ENCODE measurements at regions not wholly inside any gene's neighbourhood (a gene's known extent, or its start where the extent isn't known, plus 50 kb on each side); places are given as distances from the start of the nearest gene placed in this dataset.
"Not testable (repeated sequence)": the region's sequence is repeated elsewhere in the genome, so short reads cannot be mapped to it uniquely, and the experiment has no call there.

DNA sequence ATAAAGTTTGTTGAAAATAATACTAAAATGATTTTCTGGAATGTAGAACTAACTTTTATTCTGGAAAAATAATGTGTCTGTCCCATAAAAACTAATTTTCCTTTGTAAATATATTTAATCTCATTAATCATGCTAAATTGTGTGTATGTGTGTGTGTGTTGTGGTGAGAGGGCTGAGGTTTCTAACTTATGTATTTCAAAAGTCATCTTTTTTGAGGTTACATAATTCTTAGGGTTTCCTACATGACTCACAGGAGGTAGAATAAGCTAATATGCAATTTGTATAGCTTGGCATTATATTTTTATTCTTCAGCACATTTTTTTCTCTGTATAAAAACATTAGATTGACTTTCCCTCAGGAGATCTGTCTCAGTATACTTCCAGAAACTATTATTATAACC lies 64.1 kb upstream of the CLVS2 start:
- DNase-seq (ENCODE audit: low read depth, low spot score), result no peak
- intact Hi-C loops (cut with micrococcal nuclease; ENCODE audit: unreplicated experiment) (no loop called here), in situ Hi-C loops (cut with HindIII; ENCODE audit: low pct_unique_long_range_greater_than_20kb, low sequenced_read_pairs) (no loop called here)
- no peak for TF ChIP-seq SIN3A (IDR thresholded peaks at IDR 0.05; ENCODE audit: borderline replicate concordance, insufficient read depth, low read depth, low read length)
- TF ChIP-seq, protein P1, sequence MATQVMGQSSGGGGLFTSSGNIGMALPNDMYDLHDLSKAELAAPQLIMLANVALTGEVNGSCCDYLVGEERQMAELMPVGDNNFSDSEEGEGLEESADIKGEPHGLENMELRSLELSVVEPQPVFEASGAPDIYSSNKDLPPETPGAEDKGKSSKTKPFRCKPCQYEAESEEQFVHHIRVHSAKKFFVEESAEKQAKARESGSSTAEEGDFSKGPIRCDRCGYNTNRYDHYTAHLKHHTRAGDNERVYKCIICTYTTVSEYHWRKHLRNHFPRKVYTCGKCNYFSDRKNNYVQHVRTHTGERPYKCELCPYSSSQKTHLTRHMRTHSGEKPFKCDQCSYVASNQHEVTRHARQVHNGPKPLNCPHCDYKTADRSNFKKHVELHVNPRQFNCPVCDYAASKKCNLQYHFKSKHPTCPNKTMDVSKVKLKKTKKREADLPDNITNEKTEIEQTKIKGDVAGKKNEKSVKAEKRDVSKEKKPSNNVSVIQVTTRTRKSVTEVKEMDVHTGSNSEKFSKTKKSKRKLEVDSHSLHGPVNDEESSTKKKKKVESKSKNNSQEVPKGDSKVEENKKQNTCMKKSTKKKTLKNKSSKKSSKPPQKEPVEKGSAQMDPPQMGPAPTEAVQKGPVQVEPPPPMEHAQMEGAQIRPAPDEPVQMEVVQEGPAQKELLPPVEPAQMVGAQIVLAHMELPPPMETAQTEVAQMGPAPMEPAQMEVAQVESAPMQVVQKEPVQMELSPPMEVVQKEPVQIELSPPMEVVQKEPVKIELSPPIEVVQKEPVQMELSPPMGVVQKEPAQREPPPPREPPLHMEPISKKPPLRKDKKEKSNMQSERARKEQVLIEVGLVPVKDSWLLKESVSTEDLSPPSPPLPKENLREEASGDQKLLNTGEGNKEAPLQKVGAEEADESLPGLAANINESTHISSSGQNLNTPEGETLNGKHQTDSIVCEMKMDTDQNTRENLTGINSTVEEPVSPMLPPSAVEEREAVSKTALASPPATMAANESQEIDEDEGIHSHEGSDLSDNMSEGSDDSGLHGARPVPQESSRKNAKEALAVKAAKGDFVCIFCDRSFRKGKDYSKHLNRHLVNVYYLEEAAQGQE (IDR thresholded peaks at IDR 0.05; ENCODE audit: insufficient read depth in 1 of 2, low read depth in 2 of 2, low read length in 1 of 2), result no peak
- TF ChIP-seq, protein P2, sequence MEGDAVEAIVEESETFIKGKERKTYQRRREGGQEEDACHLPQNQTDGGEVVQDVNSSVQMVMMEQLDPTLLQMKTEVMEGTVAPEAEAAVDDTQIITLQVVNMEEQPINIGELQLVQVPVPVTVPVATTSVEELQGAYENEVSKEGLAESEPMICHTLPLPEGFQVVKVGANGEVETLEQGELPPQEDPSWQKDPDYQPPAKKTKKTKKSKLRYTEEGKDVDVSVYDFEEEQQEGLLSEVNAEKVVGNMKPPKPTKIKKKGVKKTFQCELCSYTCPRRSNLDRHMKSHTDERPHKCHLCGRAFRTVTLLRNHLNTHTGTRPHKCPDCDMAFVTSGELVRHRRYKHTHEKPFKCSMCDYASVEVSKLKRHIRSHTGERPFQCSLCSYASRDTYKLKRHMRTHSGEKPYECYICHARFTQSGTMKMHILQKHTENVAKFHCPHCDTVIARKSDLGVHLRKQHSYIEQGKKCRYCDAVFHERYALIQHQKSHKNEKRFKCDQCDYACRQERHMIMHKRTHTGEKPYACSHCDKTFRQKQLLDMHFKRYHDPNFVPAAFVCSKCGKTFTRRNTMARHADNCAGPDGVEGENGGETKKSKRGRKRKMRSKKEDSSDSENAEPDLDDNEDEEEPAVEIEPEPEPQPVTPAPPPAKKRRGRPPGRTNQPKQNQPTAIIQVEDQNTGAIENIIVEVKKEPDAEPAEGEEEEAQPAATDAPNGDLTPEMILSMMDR (IDR thresholded peaks at IDR 0.05), result no peak
- TF ChIP-seq TCF7L2 (IDR thresholded peaks at IDR 0.05; ENCODE audit: low read depth, low read length), result no peak
- no peak for TF ChIP-seq POLR2AphosphoS5 (IDR thresholded peaks at IDR 0.05; ENCODE audit: low read depth, low read length)
- H3K4me3 ChIP-seq (ENCODE audit: low read depth in 2 of 2, low read length in 2 of 2), result no peak overlapping the region
- no peak for ATAC-seq
- no peaks in the 10 kb centered on the region for H3K36me3 ChIP-seq (ENCODE audit: control insufficient read depth, insufficient read depth, low read length)
- BruUV-seq (replicated peaks), result no TSS peak
- H3K9me3 ChIP-seq (ENCODE audit: control insufficient read depth, insufficient read depth, low read depth, low read length), result no peaks in the 10 kb centered on the region
- no peaks in the 10 kb centered on the region for H3K4me1 ChIP-seq (ENCODE audit: control insufficient read depth, insufficient read depth, low read length)
- H3K27ac ChIP-seq (ENCODE audit: low read length), result no peak overlapping the region
- H3K27me3 ChIP-seq (ENCODE audit: control insufficient read depth, insufficient read depth, low read length), result no peaks in the 10 kb centered on the region
- POLR2A ChIA-PET, result no interaction called here
- CTCF ChIA-PET, result no interaction called here

DNA sequence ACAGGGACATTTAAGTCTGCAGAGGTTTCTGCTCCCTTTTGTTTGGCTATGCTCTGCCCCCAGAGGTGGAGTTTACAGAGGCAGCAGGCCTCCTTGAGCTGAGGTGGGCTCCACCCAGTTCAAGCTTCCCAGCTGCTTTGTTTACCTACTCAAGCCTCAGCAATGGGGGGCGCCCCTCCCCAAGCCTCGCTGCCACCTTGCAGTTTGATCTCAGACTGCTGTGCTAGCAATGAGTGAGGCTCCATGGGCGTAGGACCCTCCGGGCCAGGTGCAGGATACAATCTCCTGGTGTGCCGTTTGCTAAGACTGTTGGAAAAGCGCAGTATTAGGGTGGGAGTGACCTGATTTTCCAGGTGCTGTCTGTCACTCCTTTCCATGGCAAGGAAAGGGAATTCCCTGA lies 51.1 kb upstream of the CLVS2 start:
- H3K9me3 ChIP-seq (ENCODE audit: control insufficient read depth, insufficient read depth, low read depth, low read length); H3K36me3 ChIP-seq (ENCODE audit: control insufficient read depth, insufficient read depth, low read length); BruUV-seq (replicated peaks); ATAC-seq; H3K27ac ChIP-seq (ENCODE audit: low read length); H3K4me1 ChIP-seq (ENCODE audit: control insufficient read depth, insufficient read depth, low read length); in situ Hi-C loops (cut with HindIII; ENCODE audit: low pct_unique_long_range_greater_than_20kb, low sequenced_read_pairs); H3K27me3 ChIP-seq (ENCODE audit: control insufficient read depth, insufficient read depth, low read length); H3K4me3 ChIP-seq (ENCODE audit: low read depth in 2 of 2, low read length in 2 of 2); POLR2A ChIA-PET; DNase-seq (ENCODE audit: low read depth, low spot score): not testable (repeated sequence)
- CTCF ChIA-PET, result interaction anchor here (0.6 kb wide), 1 partner anchor 520 kb away, joined by 3 read pairs; no protein-coding TSS in a partner anchor
- intact Hi-C loops (cut with micrococcal nuclease; ENCODE audit: unreplicated experiment), result loop anchor here (5.0 kb wide), 1 partner anchor 372 kb away; no protein-coding TSS in a partner anchor
